BJ (cell line): ENCODE measurements at regions not wholly inside any gene's neighbourhood (a gene's known extent, or its start where the extent isn't known, plus 50 kb on each side); places are given as distances from the start of the nearest gene placed in this dataset.

Experiments used
- CTCF ChIA-PET: fragments of 350-600 bp; formaldehyde crosslinking; extraction: SDS; loops from one replicate; lab custom pipeline; 2021; ENCODE audit warnings: antibody characterized with exemption, inconsistent platforms; lab: Yijun Ruan, JAX
- POLR2A ChIA-PET: fragments of 300-600 bp; sonication (Branson Sonifier 250); formaldehyde crosslinking; extraction: SDS; loops from one replicate; lab custom pipeline; 2021; ENCODE audit warnings: antibody characterized with exemption; lab: Charles Lee
- DNase-seq: peaks from one replicate; pipeline ENCODE4 v3.0.0-alpha.2; 2011; ENCODE audit warnings: low read depth
- H3K27me3 ChIP-seq: 2 replicates; pipeline ENCODE4 v1.6.0; 2011; ENCODE audit warnings: low read length; ENCODE audit not compliant: control insufficient read depth, insufficient read depth
- H3K36me3 ChIP-seq: 2 replicates; pipeline ENCODE4 v1.5.1; 2011; ENCODE audit warnings: low read length; ENCODE audit not compliant: control insufficient read depth, insufficient read depth
- H3K4me3 ChIP-seq: 2 replicates; pipeline ENCODE4 v1.5.1; 2011; ENCODE audit warnings: low read depth, mild to moderate bottlenecking, control low read depth, low read length
- CTCF ChIP-seq: IDR thresholded peaks from 2 replicates; pipeline ENCODE4 v1.5.1; 2011; ENCODE audit warnings: low read depth, mild to moderate bottlenecking, control low read depth, inconsistent platforms, low read length, moderate library complexity; ENCODE audit not compliant: insufficient read depth

- no peak overlapping the region for H3K4me3 ChIP-seq
- ChIA-PET CTCF (interaction anchor here (0.7 kb wide), 1 partner anchor 365 kb away, joined by 4 read pairs; no protein-coding TSS in a partner anchor), POLR2A (no interaction called here)
- H3K36me3 ChIP-seq: no peaks in the 10 kb centered on the region
- no peaks in the 10 kb centered on the region for H3K27me3 ChIP-seq
- DNase-seq: no peak
- no peak for TF ChIP-seq CTCF
Observed at GRCh38 chr4:126960760-126961159, 672.0 kb upstream of the INTU start.

- POLR2A ChIA-PET: no interaction called here
- H3K27me3 ChIP-seq: no peaks in the 10 kb centered on the region
- no peak overlapping the region for H3K4me3 ChIP-seq
- no peaks in the 10 kb centered on the region for H3K36me3 ChIP-seq
- CTCF ChIA-PET: no interaction called here
- no peak for TF ChIP-seq CTCF
- no peak for DNase-seq
Observed at GRCh38 chr4:126961661-126962060, 671.1 kb upstream of the INTU start.

GRCh38 chr4:126965877-126966276 lies 666.9 kb upstream of the INTU start:
- POLR2A ChIA-PET: no interaction called here
- CTCF ChIA-PET: interaction anchor here (0.8 kb wide), 1 partner anchor 13 kb away, joined by 3 read pairs; no protein-coding TSS in a partner anchor
- TF ChIP-seq CTCF: no peak

GRCh38 chr4:126969360-126970235 lies 663.2 kb upstream of the INTU start:
- no peaks in the 10 kb centered on the region for H3K27me3 ChIP-seq
- H3K36me3 ChIP-seq: no peaks in the 10 kb centered on the region
- no peak for DNase-seq
- ChIA-PET POLR2A (no interaction called here), CTCF (interaction anchor here (0.6 to 2.7 kb wide), 2 partner anchors 12 to 82 kb away, joined by 3 to 7 read pairs; no protein-coding TSS in a partner anchor)
- no peak for TF ChIP-seq CTCF
- H3K4me3 ChIP-seq: no peak overlapping the region

More at GRCh38 chr4:126965877-126966276, 666.9 kb upstream of the INTU start:
- Histone ChIP-seq H3K36me3 (no peaks in the 10 kb centered on the region), H3K4me3 (no peak overlapping the region), H3K27me3 (no peaks in the 10 kb centered on the region)
- no peak for DNase-seq

GRCh38 chr4:126973201-126973600 lies 659.6 kb upstream of the INTU start:
- H3K4me3 ChIP-seq: no peak overlapping the region

More at GRCh38 chr4:126973201-126973600, 659.6 kb upstream of the INTU start:
- Histone ChIP-seq H3K27me3 (no peaks in the 10 kb centered on the region), H3K36me3 (no peaks in the 10 kb centered on the region)
- POLR2A ChIA-PET: no interaction called here
- TF ChIP-seq CTCF: no peak
- CTCF ChIA-PET: interaction anchor here (1.2 kb wide), 1 partner anchor 10 kb away, joined by 3 read pairs; no protein-coding TSS in a partner anchor
- DNase-seq: no peak
